ENCODE measurements at regions not wholly inside any gene's neighbourhood (a gene's known extent, or its start where the extent isn't known, plus 50 kb on each side); places are given as distances from the start of the nearest gene placed in this dataset.
A peak's percentile ranks its signal among the peaks of the same experiment; 100 is the strongest.

DNA sequence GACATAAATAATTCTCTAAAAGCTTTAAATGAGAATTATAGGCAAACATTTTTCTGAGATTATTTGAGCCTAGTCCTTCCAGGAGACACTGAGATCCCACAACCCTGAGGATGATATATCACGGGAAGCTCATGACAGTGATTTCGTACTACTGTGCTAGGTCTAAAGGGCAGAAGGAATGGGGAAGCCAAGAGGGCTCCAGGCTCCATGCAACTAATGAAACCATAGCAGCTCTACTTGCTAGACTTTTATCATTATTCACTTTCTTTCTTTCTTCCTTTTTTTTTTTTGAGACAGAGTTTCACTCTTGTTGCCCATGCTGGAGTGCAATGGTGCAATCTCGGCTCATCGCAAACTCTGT is 57.3 kb upstream of the SGK1 start:
- 95 to 99% methylated on average over 4 of the region's 4 CpGs for WGBS, 2 donors
- H3K27me3 ChIP-seq = no peaks in the 10 kb centered on the region
- intact Hi-C loops (cut with DNase I) = loop anchor here in 1 of 3 donors (10.0 kb wide), 1 partner anchor 200 kb away; no protein-coding TSS in a partner anchor
- H3K27ac ChIP-seq = no peak overlapping the region
- DNase-seq (no peak), ATAC-seq (no peak), FAIRE-seq (no peak)
- no peaks in the 10 kb centered on the region for H3K9me3 ChIP-seq
- H3K4me1 ChIP-seq = peaks cover 12 to 27% (median 14%) of the 10 kb centered on the region in 3 donors
- H3K4me3 ChIP-seq = no peak overlapping the region
- no peaks in the 10 kb centered on the region for H3K36me3 ChIP-seq
- no peak for TF ChIP-seq CTCF (IDR thresholded peaks at IDR 0.05)

GRCh38 chr6:134374491-134375219 is 56.7 kb upstream of the SGK1 start:
- no peaks in the 10 kb centered on the region for H3K9me3 ChIP-seq
- no peak for FAIRE-seq
- intact Hi-C loops (cut with DNase I) = loop anchor here in 1 of 3 donors (10.0 kb wide), 1 partner anchor 200 kb away; no protein-coding TSS in a partner anchor
- no peaks in the 10 kb centered on the region for H3K36me3 ChIP-seq
- whole genome bisulfite sequencing, 2 donors = 65 to 71% methylated on average over 4 of the region's 4 CpGs
- H3K27me3 ChIP-seq = no peaks in the 10 kb centered on the region
- no peak for TF ChIP-seq CTCF (IDR thresholded peaks at IDR 0.05)
- no peak overlapping the region for H3K4me3 ChIP-seq
- DNase-seq = no peak
- H3K27ac ChIP-seq = peak overlapping the region in 1 of 4 donors; percentile 38
- H3K4me1 ChIP-seq = peaks cover 10 to 21% (median 11%) of the 10 kb centered on the region in 3 donors
- no peak for ATAC-seq

GRCh38 chr6:134373993-134374392 is 56.1 kb upstream of the SGK1 start:
- DNase-seq (no peak), ATAC-seq (no peak), FAIRE-seq (no peak)
- intact Hi-C loops (cut with DNase I) = loop anchor here in 1 of 3 donors (10.0 kb wide), 1 partner anchor 199 kb away; no protein-coding TSS in a partner anchor
- TF ChIP-seq CTCF (IDR thresholded peaks at IDR 0.05) = no peak
- H3K4me1 ChIP-seq = peaks cover 4 to 14% (median 6%) of the 10 kb centered on the region in 3 donors
- no peaks in the 10 kb centered on the region for H3K36me3 ChIP-seq
- peak overlapping the region in 2 of 4 donors; percentile 38 to 58 for H3K27ac ChIP-seq
- no peaks in the 10 kb centered on the region for H3K27me3 ChIP-seq
- WGBS, 2 donors = 72 to 74% methylated on average over 5 of the region's 5 CpGs
- no peaks in the 10 kb centered on the region for H3K9me3 ChIP-seq
- H3K4me3 ChIP-seq = no peak overlapping the region

GRCh38 chr6:134373282-134373922 is 55.5 kb upstream of the SGK1 start:
- Histone ChIP-seq H3K27me3 (no peaks in the 10 kb centered on the region), H3K9me3 (no peaks in the 10 kb centered on the region), H3K27ac (peak overlapping the region in 2 of 4 donors; percentile 38 to 58), H3K36me3 (no peaks in the 10 kb centered on the region), H3K4me1 (peaks cover 0 to 9% (median 6%) of the 10 kb centered on the region in 3 donors), H3K4me3 (no peak overlapping the region)
- DNase-seq (peak in 1 of 6 donors; percentile 48), ATAC-seq (peak in 3 of 4 donors; percentile 47 to 91 (median 86)), FAIRE-seq (peak; percentile 43)
- intact Hi-C loops (cut with DNase I) = loop anchor here in 1 of 3 donors (10.0 kb wide), 1 partner anchor 199 kb away; no protein-coding TSS in a partner anchor
- no peak for TF ChIP-seq CTCF (IDR thresholded peaks at IDR 0.05)
- WGBS, 2 donors = 52 to 54% methylated on average over 5 of the region's 5 CpGs
